MM.1S (cell line): ENCODE measurements at regions not wholly inside any gene's neighbourhood (a gene's known extent, or its start where the extent isn't known, plus 50 kb on each side); places are given as distances from the start of the nearest gene placed in this dataset.

Source experiments
- DNase-seq: peaks from one replicate; pipeline ENCODE4 v3.0.0-alpha.2; 2015
- H2AFZ ChIP-seq: fragments of 300-600 bp; sonication (generic); 2 replicates; pipeline ENCODE4 v1.6.0; 2016; ENCODE audit warnings: antibody characterized with exemption, low read length
- H3F3A ChIP-seq: fragments of 300-600 bp; sonication (generic); 2 replicates; pipeline ENCODE4 v1.6.1; 2016; ENCODE audit warnings: mild to moderate bottlenecking, antibody characterized with exemption, low read length, moderate library complexity, mixed read lengths; ENCODE audit not compliant: insufficient read depth
- H3K27ac ChIP-seq: fragments of 300-600 bp; sonication (generic); 2 replicates; pipeline ENCODE4 v1.5.1; 2016; ENCODE audit warnings: mild to moderate bottlenecking, low read length
- H3K27me3 ChIP-seq: fragments of 300-600 bp; sonication (generic); replicated peaks from 2 replicates; pipeline ENCODE4 v1.6.0; 2016; ENCODE audit warnings: low read length; ENCODE audit not compliant: insufficient read depth
- H3K36me3 ChIP-seq: fragments of 300-600 bp; sonication (generic); replicated peaks from 2 replicates; pipeline ENCODE4 v1.6.1; 2016; ENCODE audit warnings: mild to moderate bottlenecking, low read length, mixed read lengths; ENCODE audit not compliant: insufficient read depth
- H3K4me1 ChIP-seq: fragments of 300-600 bp; sonication (generic); 2 replicates; pipeline ENCODE4 v1.6.1; 2016; ENCODE audit warnings: low read length, mixed read lengths
- H3K4me2 ChIP-seq: fragments of 300-600 bp; sonication (generic); 2 replicates; pipeline ENCODE4 v1.6.0; 2016; ENCODE audit warnings: low read depth, low read length
- H3K4me3 ChIP-seq: fragments of 300-600 bp; sonication (generic); 2 replicates; pipeline ENCODE4 v1.5.1; 2016; ENCODE audit warnings: low read length, mixed read lengths
- H3K79me2 ChIP-seq: fragments of 300-600 bp; sonication (generic); 2 replicates; pipeline ENCODE4 v1.6.1; 2016; ENCODE audit warnings: mixed run types, low read length, mixed read lengths
- H3K9ac ChIP-seq: fragments of 300-600 bp; sonication (generic); 2 replicates; pipeline ENCODE4 v1.6.1; 2016; ENCODE audit warnings: low read length, mixed read lengths
- H3K9me2 ChIP-seq: fragments of 300-600 bp; sonication (generic); replicated peaks from 2 replicates; pipeline ENCODE4 v1.6.1; 2016; ENCODE audit warnings: mild to moderate bottlenecking, low read length, mixed read lengths; ENCODE audit not compliant: insufficient read depth
- H3K9me3 ChIP-seq: fragments of 300-600 bp; sonication (generic); replicated peaks from 2 replicates; pipeline ENCODE4 v1.6.1; 2016; ENCODE audit warnings: mild to moderate bottlenecking, low read length, mixed read lengths; ENCODE audit not compliant: insufficient read depth
- H4K20me1 ChIP-seq: fragments of 300-600 bp; sonication (generic); 2 replicates; pipeline ENCODE4 v1.6.1; 2016; ENCODE audit warnings: mild to moderate bottlenecking, low read length, moderate library complexity, mixed read lengths; ENCODE audit not compliant: insufficient read depth
- CTCF ChIP-seq: fragments of 300-600 bp; sonication (generic); IDR thresholded peaks from 2 replicates; pipeline ENCODE4 v1.5.1; 2016; ENCODE audit warnings: antibody characterized with exemption, low read length, mixed read lengths
- EZH2 ChIP-seq: fragments of 300-600 bp; sonication (generic); optimal IDR thresholded peaks from 2 replicates; pipeline ENCODE3; 2017; ENCODE audit warnings: low read depth, mild to moderate bottlenecking, antibody characterized with exemption, low read length, mixed read lengths
- EZH2phosphoT487 ChIP-seq: fragments of 300-600 bp; sonication (generic); IDR thresholded peaks from 2 replicates; pipeline ENCODE4 v1.6.1; 2018; ENCODE audit warnings: antibody characterized with exemption, low read length

- Histone ChIP-seq H3K36me3 (no peaks in the 10 kb centered on the region), H3F3A (no peaks in the 10 kb centered on the region), H3K9me3 (no peaks in the 10 kb centered on the region), H3K27me3 (no peaks in the 10 kb centered on the region), H4K20me1 (no peaks in the 10 kb centered on the region), H3K27ac (no peak overlapping the region), H3K4me1 (no peaks in the 10 kb centered on the region), H3K9ac (no peak overlapping the region), H2AFZ (no peak overlapping the region), H3K9me2 (no peaks in the 10 kb centered on the region), H3K79me2 (no peaks in the 10 kb centered on the region), H3K4me3 (no peak overlapping the region), H3K4me2 (no peak overlapping the region)
- TF ChIP-seq EZH2phosphoT487 (no peak), CTCF (no peak)
- DNase-seq: no peak
These were observed 117.4 kb downstream of the LRATD1 start for GRCh38 chr2:14749884-14750283.

- no peak overlapping the region for H3K4me3 ChIP-seq
- DNase-seq: no peak
- H3K79me2 ChIP-seq: no peaks in the 10 kb centered on the region
- no peaks in the 10 kb centered on the region for H3K27me3 ChIP-seq
- no peaks in the 10 kb centered on the region for H4K20me1 ChIP-seq
- no peaks in the 10 kb centered on the region for H3K9me2 ChIP-seq
- H2AFZ ChIP-seq: no peak overlapping the region
- no peaks in the 10 kb centered on the region for H3K9me3 ChIP-seq
- H3K36me3 ChIP-seq: no peaks in the 10 kb centered on the region
- H3F3A ChIP-seq: no peaks in the 10 kb centered on the region
- H3K9ac ChIP-seq: no peak overlapping the region
- H3K27ac ChIP-seq: no peak overlapping the region
- H3K4me2 ChIP-seq: no peak overlapping the region
- H3K4me1 ChIP-seq: no peaks in the 10 kb centered on the region
- TF ChIP-seq CTCF (no peak), EZH2 (no peak), EZH2phosphoT487 (no peak)
These were observed 117.9 kb downstream of the LRATD1 start for GRCh38 chr2:14750433-14750832.

GRCh38 chr2:14751581-14751980 is 119.1 kb downstream of the LRATD1 start:
- Histone ChIP-seq H3K79me2 (no peaks in the 10 kb centered on the region), H3K9me2 (no peaks in the 10 kb centered on the region), H3K27ac (no peak overlapping the region), H3K4me3 (no peak overlapping the region), H3K9me3 (no peaks in the 10 kb centered on the region), H3K4me2 (no peak overlapping the region), H3F3A (no peaks in the 10 kb centered on the region), H3K9ac (no peak overlapping the region), H3K4me1 (no peaks in the 10 kb centered on the region), H4K20me1 (no peaks in the 10 kb centered on the region), H3K27me3 (no peaks in the 10 kb centered on the region), H3K36me3 (no peaks in the 10 kb centered on the region), H2AFZ (no peak overlapping the region)
- no peak for DNase-seq
- TF ChIP-seq EZH2 (no peak), CTCF (no peak), EZH2phosphoT487 (no peak)
